ENCODE measurements at regions not wholly inside any gene's neighbourhood (a gene's known extent, or its start where the extent isn't known, plus 50 kb on each side); places are given as distances from the start of the nearest gene placed in this dataset.

DNA sequence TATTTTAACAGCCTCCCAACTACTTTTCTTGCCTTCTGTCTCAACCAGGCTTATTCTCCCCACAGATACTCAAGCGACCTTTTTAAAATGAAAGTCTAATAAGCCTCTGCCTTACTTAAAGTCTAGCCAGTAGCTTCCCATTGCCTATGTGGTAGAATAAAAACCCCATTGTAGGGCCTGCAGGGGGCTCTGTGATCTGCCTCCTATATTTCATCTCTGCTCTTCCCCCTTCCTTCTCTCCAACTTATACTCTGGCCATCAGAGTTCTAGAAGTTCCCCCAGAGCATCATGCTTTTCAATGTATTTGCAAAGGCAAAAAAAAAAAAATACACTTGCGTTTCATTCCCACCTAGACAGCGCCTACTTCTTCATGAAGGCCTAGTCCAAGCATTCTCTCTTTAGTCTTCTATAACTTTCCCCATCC lies 167.7 kb upstream of the ADO start:
- FAIRE-seq, result peak; percentile 69
- no peak for DNase-seq (ENCODE audit: insufficient read length)
- TF ChIP-seq POLR2AphosphoS5 (IDR thresholded peaks at IDR 0.05; ENCODE audit: low read depth, low read length) (no peak), TAF1 (IDR thresholded peaks at IDR 0.05; ENCODE audit: borderline replicate concordance, low read depth, low read length) (no peak), POLR2A (IDR thresholded peaks at IDR 0.05; ENCODE audit: low read depth, low read length) (no peak)

DNA sequence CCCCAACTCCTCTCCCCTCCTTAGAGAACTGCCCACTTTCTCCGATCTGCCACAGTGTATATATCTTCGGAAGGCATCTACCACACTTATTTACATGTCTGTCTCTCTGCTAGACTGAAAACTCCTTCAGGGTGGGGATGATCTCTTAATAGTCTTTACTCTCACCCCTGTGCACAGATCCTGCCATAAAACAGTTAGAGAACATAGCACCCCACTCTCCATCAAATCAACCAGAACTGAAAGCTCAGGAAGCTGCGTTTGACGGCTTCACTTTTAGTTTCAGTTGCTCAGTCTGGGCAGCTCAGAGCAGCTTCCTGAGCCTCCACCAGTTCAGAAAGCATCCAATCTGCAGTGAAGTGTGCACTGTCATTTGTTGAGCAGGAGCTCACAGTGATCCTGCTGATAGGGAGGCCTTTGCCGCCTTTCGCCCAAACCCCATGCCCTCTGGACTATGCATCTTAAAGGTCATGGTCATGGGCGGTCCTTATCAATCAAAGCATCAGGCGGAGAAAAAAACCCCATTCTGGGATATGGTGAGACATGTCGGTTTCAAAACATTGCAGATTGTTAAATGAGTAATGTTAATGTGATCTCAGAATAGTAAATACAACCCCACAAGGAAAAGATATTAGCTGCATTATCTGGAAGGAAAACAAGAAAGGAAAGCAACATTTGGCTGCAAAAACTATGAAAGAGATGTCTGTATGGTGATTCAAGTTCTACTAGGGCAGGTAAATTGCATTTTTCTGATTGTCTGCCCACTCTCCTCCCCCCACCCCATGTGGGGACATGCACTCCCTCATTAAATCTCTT lies 167.1 kb upstream of the ADO start:
- no peak for DNase-seq (ENCODE audit: insufficient read length)
- TF ChIP-seq TAF1 (IDR thresholded peaks at IDR 0.05; ENCODE audit: borderline replicate concordance, low read depth, low read length) (0 out of 2 replicates have a peak, but pooled peaks have one; percentile 53), POLR2AphosphoS5 (IDR thresholded peaks at IDR 0.05; ENCODE audit: low read depth, low read length) (peak; percentile 74), POLR2A (IDR thresholded peaks at IDR 0.05; ENCODE audit: low read depth, low read length) (peak; percentile 66; the same call in 1 of the 2 replicates)
- FAIRE-seq, result peak; percentile 98

DNA sequence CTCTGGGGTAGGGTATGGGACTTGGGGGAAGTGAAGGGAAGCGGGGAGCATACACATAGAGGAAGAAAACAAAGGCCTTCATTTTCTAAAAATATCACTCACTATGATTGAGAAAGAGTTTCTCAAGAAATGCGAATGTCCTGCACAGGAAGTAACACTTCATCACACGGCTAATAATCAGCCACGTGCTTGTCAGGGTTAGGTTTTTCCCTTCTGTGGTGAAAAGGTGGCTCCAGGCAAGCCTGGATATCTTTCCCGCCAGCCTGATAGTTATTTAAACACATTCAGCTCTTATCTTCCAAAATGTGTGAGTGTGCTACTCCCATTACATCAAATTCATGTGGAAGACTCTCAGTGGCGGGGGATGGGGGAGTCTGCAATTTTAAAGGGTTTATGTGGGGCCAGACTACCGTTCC lies 166.4 kb upstream of the ADO start:
- DNase-seq (ENCODE audit: insufficient read length) (no peak), FAIRE-seq (no peak)
- TF ChIP-seq POLR2A (IDR thresholded peaks at IDR 0.05; ENCODE audit: low read depth, low read length) (no peak), POLR2AphosphoS5 (IDR thresholded peaks at IDR 0.05; ENCODE audit: low read depth, low read length) (no peak), TAF1 (IDR thresholded peaks at IDR 0.05; ENCODE audit: borderline replicate concordance, low read depth, low read length) (no peak)

DNA sequence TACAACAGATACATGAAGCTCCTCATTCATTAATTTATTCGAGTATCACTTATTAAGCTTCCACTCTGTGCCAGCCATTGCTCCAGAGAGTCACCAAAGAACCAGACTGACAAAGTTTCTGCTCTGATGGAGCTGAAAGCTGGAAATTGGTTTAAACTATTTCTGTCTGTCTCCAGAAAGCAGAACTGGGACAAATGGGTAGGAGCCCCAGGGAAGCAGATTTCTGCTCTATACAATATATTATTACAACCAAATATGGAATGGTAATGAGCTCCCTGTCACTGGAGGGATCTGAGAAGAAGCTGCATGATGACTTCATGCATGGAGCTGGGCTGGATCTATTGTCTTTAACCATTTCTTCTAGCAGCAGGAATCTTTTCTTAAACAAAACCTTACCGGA lies 165.4 kb upstream of the ADO start:
- TF ChIP-seq POLR2A (IDR thresholded peaks at IDR 0.05; ENCODE audit: low read depth, low read length) (no peak), TAF1 (IDR thresholded peaks at IDR 0.05; ENCODE audit: borderline replicate concordance, low read depth, low read length) (no peak), POLR2AphosphoS5 (IDR thresholded peaks at IDR 0.05; ENCODE audit: low read depth, low read length) (no peak)
- FAIRE-seq, result no peak
- DNase-seq (ENCODE audit: insufficient read length), result no peak

DNA sequence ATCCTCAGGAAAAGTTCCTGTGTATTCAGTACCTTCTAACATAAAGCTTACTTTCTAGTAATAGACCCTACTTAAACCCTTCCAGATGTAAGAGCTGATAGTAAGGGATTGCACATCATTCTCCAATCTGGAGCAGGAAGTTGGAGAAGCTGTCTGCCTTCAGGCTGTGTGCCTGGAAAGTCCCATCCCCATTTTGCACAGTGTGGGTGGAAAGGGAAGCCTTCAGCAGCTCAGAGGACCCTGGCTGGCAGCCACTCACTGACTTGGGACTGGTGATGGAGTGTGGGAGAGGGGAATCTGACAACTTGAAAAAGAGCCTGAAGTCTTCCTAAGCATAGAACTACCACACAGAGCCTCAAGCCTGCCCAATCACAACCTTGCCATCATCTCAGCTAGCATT lies 164.1 kb upstream of the ADO start:
- FAIRE-seq, result no peak
- no peak for TF ChIP-seq TAF1 (IDR thresholded peaks at IDR 0.05; ENCODE audit: borderline replicate concordance, low read depth, low read length)
- no peak for TF ChIP-seq POLR2AphosphoS5 (IDR thresholded peaks at IDR 0.05; ENCODE audit: low read depth, low read length)
- TF ChIP-seq POLR2A (IDR thresholded peaks at IDR 0.05; ENCODE audit: low read depth, low read length), result no peak
- DNase-seq (ENCODE audit: insufficient read length), result no peak

DNA sequence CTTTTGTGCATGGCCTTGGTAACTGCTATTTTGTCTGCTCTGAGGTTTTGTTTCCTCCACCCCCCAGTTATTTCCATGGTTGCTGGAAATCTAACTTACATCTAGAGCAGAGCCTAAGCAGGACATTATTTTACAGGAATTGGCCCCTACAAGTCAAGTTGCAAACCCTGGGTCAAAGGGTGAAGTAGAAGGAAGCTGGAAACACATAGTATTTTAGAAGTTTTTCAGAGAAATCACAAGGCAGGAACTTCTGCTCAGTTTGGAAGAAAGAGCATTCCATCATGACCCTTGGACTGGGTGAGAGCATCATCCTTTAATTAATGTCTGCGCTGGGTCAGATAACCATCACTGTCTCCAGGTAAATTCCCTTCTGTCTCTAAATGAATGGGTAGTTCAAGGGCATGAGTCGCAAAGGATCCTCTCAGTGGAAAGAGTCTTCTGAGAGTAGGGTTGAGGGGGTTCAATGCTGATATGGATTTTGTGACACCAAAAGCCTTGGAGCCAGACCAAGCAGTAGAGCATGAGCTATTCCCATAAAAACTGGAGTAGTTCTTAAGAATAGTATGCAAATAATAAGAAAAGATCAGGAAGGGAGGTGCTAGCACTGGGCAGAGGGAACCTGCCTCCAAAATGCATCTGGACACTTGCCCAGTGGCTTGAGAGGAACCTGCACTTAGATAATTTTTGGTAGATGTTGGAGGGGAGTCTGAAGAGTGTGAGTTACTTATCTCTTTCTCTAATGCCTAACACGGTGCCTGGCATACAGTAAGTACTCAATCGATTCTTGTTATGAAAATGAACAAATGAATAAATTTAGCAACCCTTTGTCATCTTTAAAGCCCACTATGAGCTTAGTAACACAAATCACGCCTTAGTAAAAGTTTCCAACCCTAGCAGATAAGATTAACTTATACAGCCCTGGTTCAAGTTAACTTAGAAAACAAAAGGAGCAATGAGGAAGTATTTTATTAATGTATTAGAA lies 160.6 kb upstream of the ADO start:
- FAIRE-seq (peak; percentile 44), DNase-seq (ENCODE audit: insufficient read length) (no peak)
- no peak for TF ChIP-seq POLR2A (IDR thresholded peaks at IDR 0.05; ENCODE audit: low read depth, low read length)
- TF ChIP-seq POLR2AphosphoS5 (IDR thresholded peaks at IDR 0.05; ENCODE audit: low read depth, low read length), result no peak
- TF ChIP-seq TAF1 (IDR thresholded peaks at IDR 0.05; ENCODE audit: borderline replicate concordance, low read depth, low read length), result no peak

DNA sequence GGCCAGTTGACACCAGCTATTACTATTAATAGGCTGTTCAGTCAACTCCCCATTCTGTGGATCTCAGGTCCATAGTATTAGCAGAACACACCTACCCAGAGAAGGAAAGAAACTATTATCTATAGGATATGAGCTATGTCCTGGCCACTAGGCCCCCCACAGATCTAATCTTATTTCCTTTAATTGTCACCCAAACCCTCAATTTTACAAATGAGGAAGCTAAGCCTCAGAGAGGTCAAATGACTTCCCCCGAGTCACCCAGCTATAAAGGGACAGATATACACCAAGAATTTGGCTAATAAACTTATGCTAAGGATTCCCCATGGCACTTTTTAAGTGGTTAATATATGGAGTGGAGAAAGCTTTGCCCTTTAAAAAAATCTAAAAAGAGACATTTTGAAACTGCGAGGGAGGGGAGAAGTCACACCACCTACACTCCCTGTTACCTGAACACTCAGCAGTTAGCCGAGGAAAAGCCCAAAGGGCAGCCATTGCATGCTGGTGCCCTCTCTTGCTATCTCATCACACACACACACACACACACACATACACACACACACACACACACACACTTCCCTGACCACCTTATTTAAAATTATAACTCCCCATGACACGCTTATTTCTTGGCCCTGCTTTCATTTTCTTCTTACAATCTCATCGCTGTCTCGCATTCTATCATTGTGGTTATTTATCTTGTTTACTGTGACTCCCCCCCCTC lies 157.0 kb upstream of the ADO start:
- DNase-seq (ENCODE audit: insufficient read length) (no peak), FAIRE-seq (peak; percentile 84)
- TF ChIP-seq POLR2A (IDR thresholded peaks at IDR 0.05; ENCODE audit: low read depth, low read length) (no peak), TAF1 (IDR thresholded peaks at IDR 0.05; ENCODE audit: borderline replicate concordance, low read depth, low read length) (no peak), POLR2AphosphoS5 (IDR thresholded peaks at IDR 0.05; ENCODE audit: low read depth, low read length) (no peak)

DNA sequence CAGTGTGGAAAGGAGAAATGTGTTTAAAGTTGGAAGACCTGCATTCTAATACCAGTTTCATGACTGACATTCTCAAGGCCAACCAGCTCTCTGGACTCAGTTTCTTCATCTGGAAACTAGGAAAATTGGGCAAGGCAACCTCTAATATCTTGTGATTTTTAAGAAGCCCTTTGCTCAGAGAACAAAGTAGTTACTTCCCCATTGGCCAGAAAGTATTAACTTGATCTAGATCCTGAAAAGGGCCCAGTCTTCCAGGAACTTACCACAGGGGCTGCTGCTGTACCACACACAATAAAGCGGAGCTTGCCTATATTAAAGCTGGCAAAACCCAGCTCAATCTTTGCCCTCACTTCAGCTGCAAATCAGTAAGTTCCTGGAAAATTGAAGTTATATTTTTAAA lies 155.6 kb upstream of the ADO start:
- no peak for TF ChIP-seq POLR2A (IDR thresholded peaks at IDR 0.05; ENCODE audit: low read depth, low read length)
- TF ChIP-seq TAF1 (IDR thresholded peaks at IDR 0.05; ENCODE audit: borderline replicate concordance, low read depth, low read length), result no peak
- TF ChIP-seq POLR2AphosphoS5 (IDR thresholded peaks at IDR 0.05; ENCODE audit: low read depth, low read length), result no peak
- FAIRE-seq, result no peak
- DNase-seq (ENCODE audit: insufficient read length), result no peak

DNA sequence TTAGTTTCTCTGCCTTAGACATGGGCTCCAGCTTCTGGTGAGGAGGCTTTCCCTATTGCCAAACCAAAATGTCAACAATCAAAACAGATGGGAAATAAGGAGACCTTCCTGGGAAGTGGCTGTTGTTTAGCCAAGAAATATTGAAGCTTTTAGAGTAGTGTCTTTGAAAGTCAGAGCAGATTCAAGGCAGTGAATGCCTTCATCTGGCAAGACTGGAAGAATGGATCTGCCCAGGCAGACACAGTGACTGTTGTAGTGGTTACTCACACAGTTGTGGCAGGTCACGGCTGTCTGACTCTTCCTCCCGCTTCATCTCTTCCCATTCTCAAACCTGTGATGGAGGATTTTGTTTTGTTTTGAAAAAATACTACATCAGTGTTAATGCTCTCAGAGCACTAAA lies 154.1 kb upstream of the ADO start:
- FAIRE-seq, result no peak
- TF ChIP-seq POLR2AphosphoS5 (IDR thresholded peaks at IDR 0.05; ENCODE audit: low read depth, low read length) (no peak), TAF1 (IDR thresholded peaks at IDR 0.05; ENCODE audit: borderline replicate concordance, low read depth, low read length) (no peak), POLR2A (IDR thresholded peaks at IDR 0.05; ENCODE audit: low read depth, low read length) (no peak)
- DNase-seq (ENCODE audit: insufficient read length), result no peak

DNA sequence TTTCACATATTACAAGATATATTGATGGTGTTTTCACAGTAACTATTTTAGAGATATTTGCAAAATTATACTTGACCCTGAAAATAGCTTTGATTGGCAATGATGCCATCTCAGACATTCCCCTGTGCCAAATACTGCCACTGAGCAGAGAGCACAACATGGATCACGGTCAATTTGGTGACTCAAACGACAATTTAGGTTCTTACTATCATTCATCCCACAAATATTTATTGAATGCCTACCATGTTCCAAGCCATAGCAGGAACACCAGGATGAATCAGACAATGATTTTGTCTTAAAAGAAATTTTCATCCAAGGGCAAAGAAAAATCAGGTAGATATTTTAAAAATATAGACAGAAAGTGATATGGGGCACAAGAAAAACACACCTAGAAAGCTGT lies 153.2 kb upstream of the ADO start:
- TF ChIP-seq TAF1 (IDR thresholded peaks at IDR 0.05; ENCODE audit: borderline replicate concordance, low read depth, low read length), result no peak
- DNase-seq (ENCODE audit: insufficient read length) (no peak), FAIRE-seq (no peak)

DNA sequence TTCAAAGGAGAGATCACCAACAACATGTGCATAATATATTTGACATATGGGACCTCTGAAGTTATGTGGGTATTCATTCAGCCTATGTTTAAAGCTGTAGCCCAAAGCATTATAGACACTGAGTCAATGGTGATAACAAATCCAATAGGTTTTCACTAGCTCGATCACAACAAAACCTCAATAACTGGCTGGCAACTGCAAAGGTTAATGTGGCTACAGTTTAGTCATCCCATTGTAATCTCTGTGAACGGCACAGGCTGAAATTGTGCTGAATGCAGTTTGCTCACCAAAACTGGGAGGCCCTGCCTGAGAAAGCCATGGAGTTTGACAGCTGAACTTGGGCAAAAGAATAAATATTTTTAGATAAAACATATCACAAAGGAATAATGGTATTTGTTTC lies 152.4 kb upstream of the ADO start:
- FAIRE-seq, result peak; percentile 69
- TF ChIP-seq TAF1 (IDR thresholded peaks at IDR 0.05; ENCODE audit: borderline replicate concordance, low read depth, low read length) (no peak), POLR2A (IDR thresholded peaks at IDR 0.05; ENCODE audit: low read depth, low read length) (no peak), POLR2AphosphoS5 (IDR thresholded peaks at IDR 0.05; ENCODE audit: low read depth, low read length) (no peak)
- no peak for DNase-seq (ENCODE audit: insufficient read length)
